GM19372 (cell line): ENCODE measurements at regions not wholly inside any gene's neighbourhood (a gene's known extent, or its start where the extent isn't known, plus 50 kb on each side); places are given as distances from the start of the nearest gene placed in this dataset.
"Not testable (repeated sequence)": the region's sequence is repeated elsewhere in the genome, so short reads cannot be mapped to it uniquely, and the experiment has no call there.

Source experiments
- ATAC-seq: cut with Tn5 transposase; IDR thresholded peaks from one replicate; pipeline ENCODE4 v1.9.1; 2021; ENCODE audit warnings: mild to moderate bottlenecking, low read depth, moderate library complexity; ENCODE audit not compliant: unreplicated experiment

GRCh38 chr2:7140306-7140705 is 223.1 kb downstream of the RNF144A start:
- no peak for ATAC-seq

GRCh38 chr2:7145707-7146106 is 228.5 kb downstream of the RNF144A start:
- ATAC-seq = no peak

GRCh38 chr2:7146151-7146550 is 228.9 kb downstream of the RNF144A start:
- ATAC-seq = no peak

GRCh38 chr2:7154656-7155055 is 237.4 kb downstream of the RNF144A start:
- ATAC-seq = no peak

DNA sequence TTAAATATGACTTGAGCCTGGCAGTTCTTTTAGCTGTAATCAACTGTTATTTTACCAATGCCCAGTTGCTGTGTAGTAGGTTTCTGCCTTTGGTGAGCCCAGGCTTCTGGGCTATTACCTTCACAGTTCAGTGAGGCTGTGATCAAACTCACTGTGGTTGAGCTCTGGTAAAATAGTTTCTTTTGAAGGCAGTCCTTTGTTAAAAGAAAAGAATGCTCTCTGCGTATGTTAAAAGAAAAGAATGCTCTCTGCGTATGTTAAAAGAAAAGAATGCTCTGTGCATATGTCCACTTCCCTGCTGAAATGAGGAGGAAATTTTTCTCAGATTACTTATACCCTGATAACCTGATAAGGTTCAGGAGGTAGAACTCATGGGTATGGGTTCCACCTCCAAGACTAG is 244.3 kb downstream of the RNF144A start:
- no peak for ATAC-seq

GRCh38 chr2:7165736-7166135 is 248.5 kb downstream of the RNF144A start:
- no peak for ATAC-seq

DNA sequence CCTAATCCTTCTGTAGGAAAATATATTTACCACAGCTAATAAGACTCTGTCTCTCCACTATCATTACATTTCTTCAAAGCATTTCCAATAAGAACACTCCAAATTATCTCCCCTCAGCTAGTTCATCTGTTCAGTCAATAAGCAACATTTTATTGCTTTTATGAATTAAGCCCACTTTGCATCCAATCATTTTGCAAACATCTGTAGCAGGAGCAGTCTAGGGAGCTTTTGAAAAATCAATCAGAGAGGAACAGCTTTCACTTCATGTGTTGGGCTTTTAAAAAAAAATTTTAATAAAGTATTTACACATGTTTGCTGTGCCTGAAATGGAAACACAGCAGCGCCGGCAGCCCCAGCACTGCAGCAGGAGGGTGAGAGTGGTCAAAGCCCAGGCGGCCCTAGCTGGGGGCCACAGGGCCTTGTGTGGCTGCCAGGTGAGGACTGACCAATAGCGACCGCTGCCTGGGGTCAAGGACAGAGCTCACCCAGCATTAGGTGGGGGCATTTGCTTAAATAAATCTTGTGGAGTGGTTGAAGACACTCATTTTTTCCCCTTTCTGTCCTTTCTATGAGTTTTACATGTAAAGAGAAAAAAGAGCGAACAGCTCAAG is 250.7 kb downstream of the RNF144A start:
- no peak for ATAC-seq

DNA sequence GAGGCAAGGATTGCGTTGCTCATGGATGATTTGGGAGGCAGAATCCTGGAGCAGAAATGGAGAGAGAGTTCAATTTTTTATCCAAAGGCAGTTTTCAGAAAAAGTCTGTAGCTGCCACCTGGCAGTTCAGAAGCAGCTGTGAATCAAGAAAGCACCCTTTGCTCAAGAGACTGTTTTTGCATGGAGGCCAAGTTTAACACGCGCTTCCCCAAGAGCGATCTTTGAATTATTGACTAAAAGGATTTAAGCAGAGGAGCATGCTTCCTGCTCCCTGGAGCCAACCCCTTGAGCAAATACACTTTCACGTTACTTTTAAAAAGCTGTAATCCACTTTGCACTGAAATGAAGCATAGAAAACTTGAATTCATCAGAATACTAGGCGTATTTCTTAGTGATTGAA is 252.4 kb downstream of the RNF144A start:
- no peak for ATAC-seq

GRCh38 chr2:7178996-7179395 is 261.8 kb downstream of the RNF144A start:
- ATAC-seq = not testable (repeated sequence)

GRCh38 chr2:7180638-7181370 is 263.6 kb downstream of the RNF144A start:
- no peak for ATAC-seq

- no peak for ATAC-seq
Measured at GRCh38 chr2:7182525-7182924, 265.3 kb downstream of the RNF144A start.

GRCh38 chr2:7189106-7189505 is 271.9 kb downstream of the RNF144A start:
- no peak for ATAC-seq

- no peak for ATAC-seq
Measured at GRCh38 chr2:7190587-7191324, 273.5 kb downstream of the RNF144A start.

- no peak for ATAC-seq
Measured at GRCh38 chr2:7191932-7192331, 274.7 kb downstream of the RNF144A start.

DNA sequence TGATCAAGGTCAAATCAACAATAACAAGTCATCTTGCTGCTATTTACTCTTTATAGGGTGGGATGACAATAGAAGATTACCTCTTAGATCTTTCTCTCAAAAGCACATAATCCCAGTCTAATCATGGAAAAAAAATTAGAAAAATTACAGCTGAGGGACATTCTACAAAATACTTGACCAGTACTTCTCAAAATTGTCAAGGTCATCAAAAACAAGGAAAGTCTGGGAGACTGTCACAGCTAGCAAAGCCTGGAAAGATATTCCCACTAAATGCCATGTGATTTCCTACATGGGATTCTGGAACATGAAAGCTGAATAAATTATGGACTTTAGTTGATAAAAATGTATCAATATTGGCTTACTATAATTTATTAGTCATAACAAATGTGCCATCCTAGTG is 276.2 kb downstream of the RNF144A start:
- ATAC-seq = no peak

DNA sequence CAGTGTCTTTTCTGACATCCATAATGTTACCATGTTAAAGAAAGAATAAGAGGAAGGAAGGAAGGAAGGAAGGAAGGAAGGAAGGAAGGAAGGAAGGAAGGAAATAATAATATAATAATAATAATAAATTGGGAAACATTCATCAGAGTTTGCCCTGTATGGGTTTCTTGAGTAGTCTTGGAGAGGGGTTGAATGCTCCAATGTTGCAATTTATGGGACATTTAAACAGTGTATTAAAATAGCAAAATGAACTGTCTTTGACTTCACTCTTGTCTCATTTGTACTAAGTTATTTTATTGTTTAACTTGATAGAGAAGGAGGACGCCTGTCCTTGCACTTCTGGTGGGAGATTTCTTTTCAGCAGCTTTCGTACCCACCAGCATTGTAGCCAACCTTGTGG is 277.7 kb downstream of the RNF144A start:
- ATAC-seq = no peak

GRCh38 chr2:7196883-7197282 is 279.7 kb downstream of the RNF144A start:
- ATAC-seq = no peak

DNA sequence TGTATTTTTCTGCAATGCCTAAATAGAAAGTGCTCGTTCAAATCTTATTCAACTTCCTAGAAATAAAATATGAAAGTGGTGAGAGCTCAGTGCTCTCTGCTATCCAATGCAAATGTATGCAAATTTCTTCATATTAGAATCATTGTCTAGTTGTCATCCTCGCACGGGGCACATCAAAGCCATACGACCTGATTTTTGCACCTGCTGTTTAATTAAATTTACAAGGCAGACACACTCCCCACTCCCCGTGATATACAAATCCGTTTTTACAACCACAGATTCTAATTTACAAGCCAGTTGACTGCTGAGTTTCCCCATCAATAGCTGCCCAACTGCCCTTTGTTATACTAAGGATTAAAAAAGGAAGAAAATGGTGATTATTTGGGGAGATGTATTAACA is 284.6 kb downstream of the RNF144A start:
- ATAC-seq = no peak

- no peak for ATAC-seq
Measured at GRCh38 chr2:7203056-7203467, 285.9 kb downstream of the RNF144A start.

DNA sequence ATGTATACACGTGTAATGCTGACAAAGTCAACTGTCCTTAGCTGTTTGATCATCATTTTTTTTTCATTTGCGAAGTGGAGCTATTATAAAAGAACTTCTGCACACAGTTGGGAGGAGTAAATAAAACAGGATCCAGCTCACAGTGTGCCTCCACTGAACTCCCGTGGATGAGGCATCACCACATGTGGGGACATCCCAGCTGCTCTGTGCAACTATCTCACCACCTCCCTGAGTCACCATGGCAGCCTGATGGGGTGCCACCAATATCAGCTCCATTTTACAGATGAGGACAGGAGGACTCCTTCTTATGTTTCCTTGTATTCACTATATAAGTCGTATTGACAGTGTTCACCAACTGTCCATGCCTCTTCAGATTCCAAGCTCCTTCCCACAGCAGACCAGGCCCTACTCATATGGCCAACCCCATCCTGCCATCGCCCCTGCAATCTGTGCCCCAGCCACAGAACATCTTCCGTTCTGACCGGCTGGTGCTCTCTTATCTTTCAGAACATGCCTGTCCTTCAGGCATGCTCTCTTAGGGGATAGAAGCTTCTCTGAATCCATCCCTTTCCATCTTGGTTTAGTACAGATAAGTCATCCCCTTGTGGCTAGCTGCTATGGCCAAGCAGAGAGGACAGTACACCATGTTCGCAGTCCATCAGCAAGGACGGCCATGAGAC is 288.1 kb downstream of the RNF144A start:
- ATAC-seq = no peak
